AG04450 (cell line): ENCODE measurements at regions not wholly inside any gene's neighbourhood (a gene's known extent, or its start where the extent isn't known, plus 50 kb on each side); places are given as distances from the start of the nearest gene placed in this dataset.
A peak's percentile ranks its signal among the peaks of the same experiment; 100 is the strongest.

ENCODE experiments used
- CTCF ChIA-PET: fragments of 300-600, 350-600 bp; formaldehyde crosslinking; extraction: SDS; loops from one replicate; lab custom pipeline; 2022; ENCODE audit warnings: antibody characterized with exemption, inconsistent platforms; lab: Charles Lee
- POLR2A ChIA-PET: fragments of 350-600 bp; formaldehyde crosslinking; extraction: SDS; loops from one replicate; lab custom pipeline; 2021; ENCODE audit warnings: antibody characterized with exemption, inconsistent platforms; lab: Yijun Ruan, JAX
- DNase-seq: peaks from one replicate; pipeline ENCODE4 v3.0.0-alpha.2; 2011; ENCODE audit warnings: low read depth, low spot score
- H3K27ac ChIP-seq: one replicate; pipeline ENCODE4 v1.5.1; 2012; ENCODE audit warnings: low read depth, low read length, control low read depth
- H3K27me3 ChIP-seq: one replicate; pipeline ENCODE4 v1.6.0; 2012; ENCODE audit warnings: low read length; ENCODE audit not compliant: control insufficient read depth, insufficient read depth
- H3K4me3 ChIP-seq: 2 replicates; pipeline ENCODE4 v1.5.1; 2011; ENCODE audit warnings: mild to moderate bottlenecking, low read depth, low read length, control low read depth
- H3K9me3 ChIP-seq: 2 replicates; pipeline ENCODE4 v1.5.1; 2012; ENCODE audit warnings: low read length; ENCODE audit not compliant: control insufficient read depth, insufficient read depth
- CTCF ChIP-seq: IDR thresholded peaks from 2 replicates; pipeline ENCODE4 v1.5.1; 2011; ENCODE audit warnings: low read depth, low read length, control low read depth, inconsistent platforms

- DNase-seq: no peak
- Histone ChIP-seq H3K27ac (peak overlapping the region; percentile 33), H3K27me3 (no peaks in the 10 kb centered on the region), H3K9me3 (no peaks in the 10 kb centered on the region; the same call in 1 of the 2 replicates), H3K4me3 (no peak overlapping the region)
- ChIA-PET CTCF (interaction anchor here (0.6 kb wide), 1 partner anchor 258 kb away, joined by 5 read pairs; no protein-coding TSS in a partner anchor), POLR2A (no interaction called here)
- TF ChIP-seq CTCF: no peak
These were observed 281.6 kb upstream of the KLF14 start for GRCh38 chr7:131015657-131015958.

GRCh38 chr7:131016230-131016629, 282.2 kb upstream of the KLF14 start:
- ChIA-PET CTCF (interaction anchor here (0.6 to 1.7 kb wide), 4 partner anchors 9 to 259 kb away, joined by 4 to 10 read pairs (median 5); no protein-coding TSS in a partner anchor), POLR2A (no interaction called here)
- TF ChIP-seq CTCF: no peak
- Histone ChIP-seq H3K27me3 (no peaks in the 10 kb centered on the region), H3K4me3 (no peak overlapping the region), H3K27ac (no peak overlapping the region), H3K9me3 (no peaks in the 10 kb centered on the region; the same call in 1 of the 2 replicates)
- no peak for DNase-seq

GRCh38 chr7:131019351-131019750, 285.3 kb upstream of the KLF14 start:
- Histone ChIP-seq H3K27ac (no peak overlapping the region), H3K27me3 (no peaks in the 10 kb centered on the region), H3K9me3 (no peaks in the 10 kb centered on the region; the same call in 1 of the 2 replicates), H3K4me3 (no peak overlapping the region)
- no peak for DNase-seq
- CTCF ChIA-PET: interaction anchor here (0.6 to 2.0 kb wide), 4 partner anchors 21 to 187 kb away, joined by 3 to 9 read pairs (median 5); no protein-coding TSS in a partner anchor
- POLR2A ChIA-PET: no interaction called here
- no peak for TF ChIP-seq CTCF

GRCh38 chr7:131020759-131021261, 286.8 kb upstream of the KLF14 start:
- ChIA-PET POLR2A (interaction anchor here (0.6 kb wide), 1 partner anchor 191 kb away, joined by 3 read pairs; no protein-coding TSS in a partner anchor), CTCF (interaction anchor here (1.6 to 2.0 kb wide), 2 partner anchors 19 to 124 kb away, joined by 7 to 9 read pairs; no protein-coding TSS in a partner anchor)
- Histone ChIP-seq H3K27me3 (no peaks in the 10 kb centered on the region), H3K9me3 (no peaks in the 10 kb centered on the region; the same call in 1 of the 2 replicates), H3K27ac (no peak overlapping the region), H3K4me3 (no peak overlapping the region)
- DNase-seq: no peak
- TF ChIP-seq CTCF: no peak

- H3K27ac ChIP-seq: no peak overlapping the region
- ChIA-PET CTCF (no interaction called here), POLR2A (interaction anchor here (0.6 kb wide), 1 partner anchor 191 kb away, joined by 3 read pairs; no protein-coding TSS in a partner anchor)
These were observed 287.5 kb upstream of the KLF14 start for GRCh38 chr7:131021460-131021859.

More at GRCh38 chr7:131021460-131021859, 287.5 kb upstream of the KLF14 start:
- no peak overlapping the region for H3K4me3 ChIP-seq
- no peaks in the 10 kb centered on the region for H3K27me3 ChIP-seq
- no peak for TF ChIP-seq CTCF
- DNase-seq: no peak
- no peaks in the 10 kb centered on the region for H3K9me3 ChIP-seq
